Skeletal muscle satellite cell (primary cell): ENCODE measurements at regions not wholly inside any gene's neighbourhood (a gene's known extent, or its start where the extent isn't known, plus 50 kb on each side); places are given as distances from the start of the nearest gene placed in this dataset.

Experiments
- H3K27me3 ChIP-seq: 2 replicates; pipeline ENCODE4 v1.7.0; 2013; ENCODE audit warnings: low read length; ENCODE audit not compliant: control insufficient read depth, insufficient read depth
- H3K36me3 ChIP-seq: 2 replicates; pipeline ENCODE4 v1.7.0; 2013; ENCODE audit warnings: mild to moderate bottlenecking, control low read depth, low read length; ENCODE audit not compliant: insufficient read depth
- H3K4me1 ChIP-seq: 2 replicates; pipeline ENCODE4 v1.7.0; 2013; ENCODE audit warnings: low read length; ENCODE audit not compliant: control insufficient read depth, insufficient read depth
- H3K4me2 ChIP-seq: 2 replicates; pipeline ENCODE4 v1.7.0; 2013; ENCODE audit warnings: mild to moderate bottlenecking, low read length
- H3K4me3 ChIP-seq: 2 replicates; pipeline ENCODE4 v1.7.0; 2013; ENCODE audit warnings: low read length
- H3K9ac ChIP-seq: 2 replicates; pipeline ENCODE4 v1.7.0; 2013; ENCODE audit warnings: mild to moderate bottlenecking, low read depth, low read length, moderate library complexity
- H3K9me3 ChIP-seq: replicated peaks from 2 replicates; pipeline ENCODE4 v1.7.0; 2013; ENCODE audit warnings: mild to moderate bottlenecking, control low read depth, low read length

DNA sequence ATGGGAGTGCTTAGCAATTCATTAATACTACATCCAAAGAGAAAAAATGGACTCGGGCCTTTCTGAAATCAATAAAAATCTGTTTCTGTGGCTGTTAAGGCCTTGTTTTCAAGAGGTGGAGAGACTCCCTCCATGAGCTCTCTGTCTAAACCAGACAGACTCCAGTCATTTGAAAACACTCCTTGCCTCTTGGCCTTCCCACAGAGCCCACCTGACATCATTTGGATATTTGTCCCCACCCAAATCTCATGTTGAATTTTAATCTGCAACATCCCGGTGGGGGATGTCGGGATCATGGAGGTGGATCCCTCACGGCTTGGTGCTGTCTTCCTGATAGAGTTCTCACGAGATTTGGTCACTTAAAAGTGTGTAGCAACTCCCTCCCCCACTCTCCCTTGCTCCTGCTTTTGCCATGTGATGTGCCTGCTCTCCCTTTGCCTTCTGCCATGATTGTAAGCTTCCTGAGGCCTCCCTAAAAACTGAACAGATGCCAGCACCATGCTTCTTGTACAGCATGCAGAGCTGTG lies 226.3 kb downstream of the TBXT start:
- peaks cover 8% of the 10 kb centered on the region for H3K27me3 ChIP-seq
- H3K9ac ChIP-seq = no peak overlapping the region
- no peak overlapping the region for H3K4me3 ChIP-seq
- H3K9me3 ChIP-seq = no peaks in the 10 kb centered on the region
- no peaks in the 10 kb centered on the region for H3K36me3 ChIP-seq
- no peak overlapping the region for H3K4me2 ChIP-seq
- H3K4me1 ChIP-seq = no peaks in the 10 kb centered on the region

- Histone ChIP-seq H3K4me3 (no peak overlapping the region), H3K4me1 (no peaks in the 10 kb centered on the region), H3K36me3 (no peaks in the 10 kb centered on the region), H3K4me2 (no peak overlapping the region), H3K27me3 (peaks cover 9% of the 10 kb centered on the region), H3K9me3 (no peaks in the 10 kb centered on the region), H3K9ac (no peak overlapping the region)
Observed at GRCh38 chr6:165940366-165940765, 227.3 kb downstream of the TBXT start.

DNA sequence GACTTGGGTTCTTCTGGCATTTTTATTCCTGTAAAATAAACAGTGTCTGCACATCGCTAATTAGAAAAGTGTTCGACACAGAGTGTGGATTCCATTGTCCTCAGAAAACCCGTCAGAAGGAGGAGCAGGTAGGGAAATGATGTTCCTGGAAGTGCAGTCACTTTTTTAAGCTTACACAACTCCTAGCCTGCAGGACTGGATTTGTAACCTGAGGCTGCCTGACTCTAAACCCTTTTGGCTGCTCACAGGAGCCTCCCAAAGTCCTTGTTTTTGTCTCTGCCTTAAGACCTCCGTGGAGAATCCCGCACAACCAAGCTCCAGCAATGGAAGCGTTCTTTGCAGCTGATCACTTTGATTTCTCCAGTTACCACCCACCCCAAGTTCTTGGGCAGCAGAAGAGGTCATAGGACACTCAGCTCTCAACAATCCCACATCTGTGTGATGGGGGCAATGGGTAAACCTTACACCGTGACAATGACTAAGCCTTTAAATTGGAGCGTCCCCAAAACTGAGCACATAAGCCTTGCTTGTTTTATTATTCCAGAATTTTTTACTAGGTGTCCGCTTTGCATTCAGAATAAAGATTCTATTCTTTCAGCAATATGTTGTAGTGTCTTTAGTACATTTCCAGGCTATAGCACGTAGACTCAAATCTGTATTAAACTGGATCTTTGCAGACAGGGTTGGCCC lies 227.9 kb downstream of the TBXT start:
- Histone ChIP-seq H3K27me3 (peaks cover 15% of the 10 kb centered on the region), H3K36me3 (no peaks in the 10 kb centered on the region), H3K4me2 (no peak overlapping the region), H3K4me3 (no peak overlapping the region), H3K4me1 (no peaks in the 10 kb centered on the region), H3K9ac (no peak overlapping the region), H3K9me3 (no peaks in the 10 kb centered on the region)

GRCh38 chr6:165939047-165939446 lies 228.6 kb downstream of the TBXT start:
- Histone ChIP-seq H3K4me1 (no peaks in the 10 kb centered on the region), H3K9me3 (no peaks in the 10 kb centered on the region), H3K36me3 (no peaks in the 10 kb centered on the region), H3K9ac (no peak overlapping the region), H3K4me2 (no peak overlapping the region), H3K27me3 (peaks cover 19% of the 10 kb centered on the region), H3K4me3 (no peak overlapping the region)

GRCh38 chr6:165937564-165938358 lies 229.9 kb downstream of the TBXT start:
- Histone ChIP-seq H3K4me1 (no peaks in the 10 kb centered on the region), H3K27me3 (peaks cover 23% of the 10 kb centered on the region), H3K9me3 (no peaks in the 10 kb centered on the region), H3K9ac (no peak overlapping the region), H3K4me3 (no peak overlapping the region), H3K36me3 (no peaks in the 10 kb centered on the region), H3K4me2 (no peak overlapping the region)

DNA sequence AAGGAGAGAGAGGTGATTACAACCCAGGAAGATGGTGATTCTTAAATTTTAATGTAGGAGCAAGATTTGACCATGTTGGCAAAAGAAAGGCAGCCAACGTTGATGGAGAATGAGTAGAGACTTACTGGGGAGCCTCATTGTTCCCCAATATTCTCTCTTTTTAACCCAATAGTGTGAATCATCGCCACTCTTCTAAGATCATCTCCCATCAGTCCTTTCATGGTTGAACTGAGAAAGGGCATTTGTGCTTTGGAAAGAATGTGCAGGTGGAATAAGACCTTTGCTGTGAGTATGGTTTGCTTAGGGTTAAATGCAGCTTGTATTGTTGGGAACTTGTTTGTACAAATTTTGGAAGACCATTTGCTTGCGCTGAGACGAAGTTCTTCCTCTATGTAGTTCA lies 231.0 kb downstream of the TBXT start:
- Histone ChIP-seq H3K4me1 (no peaks in the 10 kb centered on the region), H3K4me3 (no peak overlapping the region), H3K9me3 (no peaks in the 10 kb centered on the region), H3K36me3 (no peaks in the 10 kb centered on the region), H3K9ac (no peak overlapping the region), H3K4me2 (no peak overlapping the region), H3K27me3 (peaks cover 24% of the 10 kb centered on the region)

- Histone ChIP-seq H3K9ac (no peak overlapping the region), H3K4me2 (no peak overlapping the region), H3K9me3 (no peaks in the 10 kb centered on the region), H3K36me3 (no peaks in the 10 kb centered on the region), H3K4me1 (no peaks in the 10 kb centered on the region), H3K4me3 (no peak overlapping the region), H3K27me3 (peaks cover 24% of the 10 kb centered on the region)
Observed at GRCh38 chr6:165936096-165936495, 231.6 kb downstream of the TBXT start.

GRCh38 chr6:165931675-165932074 lies 236.0 kb downstream of the TBXT start:
- Histone ChIP-seq H3K4me1 (no peaks in the 10 kb centered on the region), H3K4me2 (no peak overlapping the region), H3K9me3 (no peaks in the 10 kb centered on the region), H3K36me3 (no peaks in the 10 kb centered on the region), H3K27me3 (peaks cover 28% of the 10 kb centered on the region), H3K9ac (no peak overlapping the region), H3K4me3 (no peak overlapping the region)

GRCh38 chr6:165930668-165931214 lies 236.9 kb downstream of the TBXT start:
- H3K4me3 ChIP-seq = no peak overlapping the region
- no peak overlapping the region for H3K9ac ChIP-seq
- H3K4me2 ChIP-seq = no peak overlapping the region
- H3K4me1 ChIP-seq = no peaks in the 10 kb centered on the region
- H3K9me3 ChIP-seq = no peaks in the 10 kb centered on the region
- H3K27me3 ChIP-seq = peaks cover 28% of the 10 kb centered on the region
- H3K36me3 ChIP-seq = no peaks in the 10 kb centered on the region

DNA sequence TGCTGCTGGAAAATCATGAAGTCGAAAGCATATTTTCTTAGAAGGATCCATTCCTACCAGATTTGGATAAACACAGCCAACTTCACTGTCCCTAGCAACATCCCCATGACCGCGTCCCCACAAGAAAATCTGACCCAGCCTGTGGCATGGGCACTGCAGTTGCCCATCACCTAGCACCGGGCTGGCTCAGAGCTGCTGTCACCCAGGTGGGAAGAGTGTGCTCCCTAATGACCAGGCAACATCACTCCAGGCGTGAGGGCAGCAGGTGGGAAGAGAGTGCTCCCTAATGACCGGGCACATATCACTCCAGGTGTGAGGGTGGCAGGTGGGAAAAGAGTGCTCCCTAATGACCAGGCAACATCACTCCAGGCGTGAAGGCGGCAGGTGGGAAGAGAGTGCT lies 238.0 kb downstream of the TBXT start:
- Histone ChIP-seq H3K4me2 (no peak overlapping the region), H3K4me3 (no peak overlapping the region), H3K27me3 (peaks cover 19% of the 10 kb centered on the region), H3K9me3 (no peaks in the 10 kb centered on the region), H3K4me1 (no peaks in the 10 kb centered on the region), H3K36me3 (no peaks in the 10 kb centered on the region), H3K9ac (no peak overlapping the region)

GRCh38 chr6:165926378-165926777 lies 241.3 kb downstream of the TBXT start:
- Histone ChIP-seq H3K4me2 (no peak overlapping the region), H3K4me1 (peaks cover 15% of the 10 kb centered on the region), H3K9me3 (no peaks in the 10 kb centered on the region), H3K9ac (no peak overlapping the region), H3K27me3 (peaks cover 12% of the 10 kb centered on the region), H3K36me3 (no peaks in the 10 kb centered on the region), H3K4me3 (no peak overlapping the region)
